ENCODE measurements at regions not wholly inside any gene's neighbourhood (a gene's known extent, or its start where the extent isn't known, plus 50 kb on each side); places are given as distances from the start of the nearest gene placed in this dataset.

GRCh38 chr5:8870349-8870958 lies 675.4 kb downstream of the SEMA5A start:
- no peak for TF ChIP-seq CTCF (conservative IDR thresholded peaks at IDR 0.05; ENCODE audit: low read length)
- TF ChIP-seq EZH2phosphoT487 (IDR thresholded peaks at IDR 0.05; ENCODE audit: borderline replicate concordance, low read depth, low read length) = no peak
